ENCODE measurements at regions not wholly inside any gene's neighbourhood (a gene's known extent, or its start where the extent isn't known, plus 50 kb on each side); places are given as distances from the start of the nearest gene placed in this dataset.

- no peak for TF ChIP-seq REST (IDR thresholded peaks at IDR 0.05; ENCODE audit: insufficient replicate concordance, low read depth)
- TF ChIP-seq GABPA (IDR thresholded peaks at IDR 0.05; ENCODE audit: low read depth), result no peak
- no peak for TF ChIP-seq SPI1 (IDR thresholded peaks at IDR 0.05; ENCODE audit: borderline replicate concordance, low read depth)
- no peak for TF ChIP-seq POLR2AphosphoS5 (IDR thresholded peaks at IDR 0.05; ENCODE audit: low read depth)
- H3K4me3 ChIP-seq (replicated peaks; ENCODE audit: insufficient read depth, low read length), result no peak overlapping the region
- DNase-seq (ENCODE audit: low read depth in 1 of 2, low spot score in 1 of 2), result no peak
- no peaks in the 10 kb centered on the region for H3K27me3 ChIP-seq (ENCODE audit: insufficient read depth, poor library complexity, severe bottlenecking)
- no peak overlapping the region for H3K27ac ChIP-seq (replicated peaks)
Measured at GRCh38 chr2:241933179-241933911, 63.8 kb downstream of the RTP5 start.

- TF ChIP-seq CTCF (IDR thresholded peaks at IDR 0.05; ENCODE audit: insufficient read depth, low read length) (no peak), SPI1 (IDR thresholded peaks at IDR 0.05; ENCODE audit: borderline replicate concordance, low read depth) (no peak), REST (IDR thresholded peaks at IDR 0.05; ENCODE audit: insufficient replicate concordance, low read depth) (no peak), GABPA (IDR thresholded peaks at IDR 0.05; ENCODE audit: low read depth) (no peak), POLR2AphosphoS5 (IDR thresholded peaks at IDR 0.05; ENCODE audit: low read depth) (no peak)
- Histone ChIP-seq H3K27me3 (ENCODE audit: insufficient read depth, poor library complexity, severe bottlenecking) (no peaks in the 10 kb centered on the region), H3K4me3 (replicated peaks; ENCODE audit: insufficient read depth, low read length) (no peak overlapping the region), H3K27ac (replicated peaks) (no peak overlapping the region)
- no peak for DNase-seq (ENCODE audit: low read depth in 1 of 2, low spot score in 1 of 2)
Measured at GRCh38 chr2:241935314-241935713, 65.8 kb downstream of the RTP5 start.

- no peaks in the 10 kb centered on the region for H3K27me3 ChIP-seq (ENCODE audit: insufficient read depth, poor library complexity, severe bottlenecking)
- no peak for TF ChIP-seq POLR2AphosphoS5 (IDR thresholded peaks at IDR 0.05; ENCODE audit: low read depth)
- TF ChIP-seq GABPA (IDR thresholded peaks at IDR 0.05; ENCODE audit: low read depth), result no peak
- no peak for TF ChIP-seq SPI1 (IDR thresholded peaks at IDR 0.05; ENCODE audit: borderline replicate concordance, low read depth)
- TF ChIP-seq REST (IDR thresholded peaks at IDR 0.05; ENCODE audit: insufficient replicate concordance, low read depth), result no peak
- TF ChIP-seq CTCF (IDR thresholded peaks at IDR 0.05; ENCODE audit: insufficient read depth, low read length), result no peak
Measured at GRCh38 chr2:241935774-241936173, 66.2 kb downstream of the RTP5 start.

More at GRCh38 chr2:241935774-241936173, 66.2 kb downstream of the RTP5 start:
- Histone ChIP-seq H3K27ac (replicated peaks) (no peak overlapping the region), H3K4me3 (replicated peaks; ENCODE audit: insufficient read depth, low read length) (no peak overlapping the region)
- no peak for DNase-seq (ENCODE audit: low read depth in 1 of 2, low spot score in 1 of 2)
